EL (cell line): ENCODE measurements at regions not wholly inside any gene's neighbourhood (a gene's known extent, or its start where the extent isn't known, plus 50 kb on each side); places are given as distances from the start of the nearest gene placed in this dataset.
A peak's percentile ranks its signal among the peaks of the same experiment; 100 is the strongest.

Source experiments
- DNase-seq: peaks from one replicate; pipeline ENCODE4 v3.0.0-alpha.2; 2016

- DNase-seq, result peak; percentile 65
These were observed 208.6 kb downstream of the DRD1 start for GRCh38 chr5:175235251-175235960.

GRCh38 chr5:175230299-175230698, 213.7 kb downstream of the DRD1 start:
- DNase-seq, result peak; percentile 43

DNA sequence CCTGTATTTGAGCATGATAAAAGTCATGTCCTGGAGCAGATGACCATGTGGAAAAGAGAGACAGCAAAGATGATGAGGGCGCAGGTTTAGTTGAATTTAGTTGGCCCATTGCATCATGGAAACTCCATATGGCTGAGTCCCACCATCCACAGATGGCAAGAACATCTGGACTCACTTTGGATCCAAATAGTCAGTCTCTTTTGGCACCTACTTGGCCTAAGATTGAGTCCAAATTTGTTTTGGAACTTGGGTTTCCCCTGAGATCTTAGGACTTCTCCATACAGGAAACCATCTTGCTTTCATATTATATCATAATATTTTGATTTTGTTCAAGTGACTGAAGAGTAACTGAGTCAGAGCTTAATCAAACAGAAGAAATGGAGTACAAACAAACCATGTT, 217.5 kb downstream of the DRD1 start:
- DNase-seq, result no peak

DNA sequence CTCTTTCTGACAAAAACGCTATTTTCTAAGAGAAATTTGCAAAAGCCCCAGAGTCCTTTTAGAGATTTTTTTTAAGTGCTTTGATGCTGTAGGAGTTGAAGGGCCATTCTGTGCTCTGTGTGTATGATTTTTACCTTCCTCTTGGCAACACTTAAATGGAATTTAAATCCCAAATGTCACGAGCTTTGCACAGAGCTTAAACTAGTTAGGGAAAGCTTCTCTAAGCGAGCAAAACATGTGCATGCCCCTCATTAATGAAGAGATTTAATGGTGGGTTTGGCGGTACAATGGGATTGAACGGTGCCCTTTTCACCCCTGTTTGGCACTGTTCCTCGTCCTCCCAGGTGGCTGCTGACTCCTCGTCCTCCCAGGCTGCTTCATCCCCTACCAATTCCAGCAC, 220.7 kb downstream of the DRD1 start:
- DNase-seq, result no peak

GRCh38 chr5:175222621-175223020, 221.4 kb downstream of the DRD1 start:
- DNase-seq, result no peak

GRCh38 chr5:175220549-175220948, 223.4 kb downstream of the DRD1 start:
- DNase-seq, result no peak

- no peak for DNase-seq
These were observed 224.6 kb downstream of the DRD1 start for GRCh38 chr5:175219366-175219765.

- peak; percentile 83 for DNase-seq
These were observed 227.0 kb downstream of the DRD1 start for GRCh38 chr5:175216991-175217390.

- DNase-seq, result no peak
These were observed 228.1 kb downstream of the DRD1 start for GRCh38 chr5:175215906-175216305.

- DNase-seq, result peak; percentile 92
These were observed 229.8 kb downstream of the DRD1 start for GRCh38 chr5:175214152-175214551.

GRCh38 chr5:175211956-175212756, 231.8 kb downstream of the DRD1 start:
- DNase-seq, result no peak

GRCh38 chr5:175207321-175208040, 236.5 kb downstream of the DRD1 start:
- DNase-seq, result no peak

DNA sequence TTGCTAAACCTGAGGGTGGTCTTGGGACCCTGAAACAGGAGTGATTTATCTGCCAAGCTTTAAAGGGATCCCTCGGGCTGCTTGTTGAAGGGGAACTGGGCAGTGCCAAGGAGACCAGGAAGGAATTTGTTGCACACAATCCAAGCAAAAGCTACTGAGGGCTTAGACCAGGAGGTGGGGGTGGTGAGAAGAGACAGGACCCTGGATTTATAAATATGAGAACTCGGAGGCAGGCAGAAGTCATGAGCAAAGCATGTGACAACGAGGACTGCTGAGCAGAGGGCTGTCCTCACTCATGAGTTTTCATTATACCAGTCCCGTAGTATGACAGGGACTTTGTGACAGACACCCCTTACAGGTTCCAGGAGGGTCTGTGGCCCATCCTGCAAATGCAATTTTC, 237.3 kb downstream of the DRD1 start:
- no peak for DNase-seq

GRCh38 chr5:175202463-175203068, 241.4 kb downstream of the DRD1 start:
- peak; percentile 68 for DNase-seq

DNA sequence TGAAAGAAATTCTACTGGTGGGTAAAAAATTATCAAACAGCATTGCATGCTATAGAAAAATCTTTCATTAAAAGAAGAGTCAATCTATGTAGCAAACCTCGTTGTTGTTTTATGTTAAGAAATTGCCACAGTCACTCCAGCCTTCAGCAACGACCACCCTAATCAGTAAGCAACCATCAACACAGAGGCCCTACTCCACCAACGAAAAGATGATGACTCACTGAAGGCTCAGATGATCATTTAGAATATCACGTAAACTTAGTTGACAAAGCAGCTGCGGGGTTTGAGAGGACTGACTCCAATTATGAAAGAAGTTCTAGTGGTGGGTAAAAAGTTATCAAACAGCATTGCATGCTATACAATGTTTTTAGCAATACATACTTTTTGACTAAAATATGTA, 242.6 kb downstream of the DRD1 start:
- no peak for DNase-seq

GRCh38 chr5:175195698-175196656, 248.0 kb downstream of the DRD1 start:
- no peak for DNase-seq

DNA sequence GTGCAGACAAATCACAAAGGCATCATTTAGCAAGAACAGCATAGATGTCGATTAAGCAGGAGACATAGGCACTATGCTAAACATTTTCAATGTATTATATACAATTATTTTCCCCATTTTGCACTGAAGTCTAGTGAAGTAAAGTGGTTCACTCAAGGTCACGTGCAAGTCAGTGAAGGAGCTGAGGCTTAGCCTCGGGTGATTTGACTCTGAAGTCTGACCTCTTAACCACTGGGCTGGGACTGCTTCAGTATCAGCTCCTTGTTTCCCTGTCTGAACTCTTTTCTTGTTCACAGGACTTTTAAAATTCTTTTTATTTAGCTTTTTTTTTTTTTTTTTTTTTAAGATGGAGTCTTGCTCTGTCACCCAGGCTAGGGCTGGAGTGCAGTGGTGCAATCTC, 262.7 kb downstream of the DRD1 start:
- no peak for DNase-seq

DNA sequence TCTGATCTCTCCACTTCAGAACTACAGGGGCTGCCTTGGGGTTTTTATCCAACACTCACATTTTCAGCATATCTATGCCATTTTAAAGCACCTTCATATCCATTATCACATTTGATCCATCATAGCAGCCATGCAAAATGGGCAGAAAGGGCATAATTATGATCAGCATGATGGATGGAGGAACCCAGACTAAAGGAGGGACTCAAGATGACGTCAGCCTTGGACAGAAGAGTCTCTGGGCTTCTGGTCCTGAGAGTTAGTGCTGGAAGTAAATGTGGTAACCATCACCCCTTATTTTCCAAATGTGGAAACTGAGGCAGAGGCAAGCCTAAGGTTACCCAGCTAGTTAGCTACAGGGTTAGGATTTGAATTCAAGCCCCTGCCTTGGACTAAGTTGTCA, 273.1 kb downstream of the DRD1 start:
- DNase-seq, result no peak

DNA sequence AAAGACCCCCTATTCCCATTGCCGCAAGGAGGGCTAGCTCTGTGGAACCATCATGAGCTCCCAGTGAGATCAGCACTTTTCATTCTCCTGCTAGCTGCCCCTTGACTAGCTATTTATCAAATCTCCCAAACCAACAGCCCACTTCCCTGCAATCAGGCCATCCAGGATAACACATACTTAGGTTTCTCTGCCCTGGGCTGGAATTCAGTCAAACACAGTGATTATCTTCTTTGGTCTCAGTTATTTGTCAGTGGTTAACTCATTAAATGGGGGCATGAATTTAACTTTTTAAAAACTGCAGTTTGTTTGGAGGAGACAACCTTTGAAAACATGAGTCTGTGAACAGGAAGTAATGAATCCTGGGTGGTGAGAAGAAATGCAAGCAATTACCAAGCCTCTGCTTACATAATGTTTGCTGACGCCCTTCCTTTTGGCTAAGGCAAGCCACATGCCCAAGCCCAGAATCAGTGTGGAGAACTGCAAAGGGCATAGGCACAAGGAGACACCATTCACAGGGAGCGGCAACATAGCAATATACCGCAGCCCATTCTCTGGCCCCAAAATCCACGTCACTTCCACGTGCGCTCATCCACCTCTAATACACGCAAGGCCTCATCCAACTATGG, 275.0 kb downstream of the DRD1 start:
- DNase-seq, result no peak

DNA sequence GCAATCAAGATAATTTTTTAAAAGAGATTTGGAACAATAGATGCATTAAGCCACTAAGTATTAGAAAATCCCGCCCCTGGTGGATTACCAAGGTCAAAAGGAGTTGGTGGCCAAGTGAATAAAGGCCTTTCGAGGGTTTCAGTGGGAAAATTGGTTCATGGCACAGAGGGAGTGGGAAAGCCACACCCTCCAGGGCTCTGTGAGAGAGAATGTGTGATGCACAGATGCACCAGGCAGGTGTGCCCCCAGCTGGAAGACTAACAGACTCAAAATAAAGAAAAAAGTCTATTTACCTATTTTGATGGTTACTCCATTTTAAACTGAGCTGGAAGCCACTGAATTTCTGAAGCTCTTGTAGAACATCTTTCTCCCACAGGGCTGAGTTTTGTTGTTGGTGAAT, 278.0 kb downstream of the DRD1 start:
- DNase-seq, result no peak

GRCh38 chr5:175163586-175164275, 280.3 kb downstream of the DRD1 start:
- no peak for DNase-seq
